Liver (tissue), 7 donors: ENCODE measurements at regions not wholly inside any gene's neighbourhood (a gene's known extent, or its start where the extent isn't known, plus 50 kb on each side); places are given as distances from the start of the nearest gene placed in this dataset.

Source experiments
- DNase-seq: peaks from one replicate; pipeline ENCODE4 v3.0.0-alpha.2; 2017; ENCODE audit warnings: low spot score
- H3K27ac ChIP-seq, 2 donors: one replicate each; pipeline ENCODE4 v1.7.0; 2013; ENCODE audit warnings: inconsistent platforms in 2 of 2, low read length in 2 of 2, control low read depth in 1 of 2, low read depth in 1 of 2, mild to moderate bottlenecking in 1 of 2
- H3K27me3 ChIP-seq, 4 donors: one replicate each; pipeline versions ENCODE4 v1.6.1 to v1.7.0; 2013; ENCODE audit warnings: low read length in 3 of 4, inconsistent platforms in 1 of 4, mild to moderate bottlenecking in 1 of 4, moderate library complexity in 1 of 4; ENCODE audit not compliant: control insufficient read depth in 4 of 4, insufficient read depth in 4 of 4
- H3K36me3 ChIP-seq, 4 donors: one replicate each; pipeline versions ENCODE4 v1.6.1 to v1.7.0; 2013; ENCODE audit warnings: low read length in 3 of 4, mild to moderate bottlenecking in 3 of 4, low read depth in 1 of 4, moderate library complexity in 1 of 4; ENCODE audit not compliant: control insufficient read depth in 4 of 4, insufficient read depth in 3 of 4
- H3K4me1 ChIP-seq, 4 donors: one replicate each; pipeline versions ENCODE4 v1.6.1 to v1.7.0; 2013; ENCODE audit warnings: low read length in 3 of 4, mild to moderate bottlenecking in 3 of 4, moderate library complexity in 1 of 4; ENCODE audit not compliant: control insufficient read depth in 4 of 4, insufficient read depth in 4 of 4
- H3K4me3 ChIP-seq, 3 donors: one replicate each; pipeline versions ENCODE4 v1.6.1 to v1.7.0; 2013; ENCODE audit warnings: low read length in 3 of 3, control low read depth in 1 of 3, low read depth in 1 of 3, mild to moderate bottlenecking in 1 of 3
- H3K9ac ChIP-seq, 2 donors: one replicate each; pipeline ENCODE4 v1.7.0; 2013; ENCODE audit warnings: low read length in 2 of 2, mild to moderate bottlenecking in 2 of 2, moderate library complexity in 2 of 2, control low read depth in 1 of 2, low read depth in 1 of 2
- H3K9me3 ChIP-seq, 4 donors: one replicate each; pipeline versions ENCODE4 v1.6.1 to v1.7.0; 2013; ENCODE audit warnings: low read length in 3 of 4; ENCODE audit not compliant: control insufficient read depth in 4 of 4
- FOXA1 ChIP-seq: IDR thresholded peaks from 2 replicates; pipeline ENCODE4 v1.6.1; 2016; ENCODE audit warnings: antibody characterized with exemption
- FOXA2 ChIP-seq: IDR thresholded peaks from 2 replicates; pipeline ENCODE4 v1.6.1; 2016; ENCODE audit warnings: antibody characterized with exemption
- GABPA ChIP-seq, 2 donors: IDR thresholded peaks in 1 of 2; conservative IDR thresholded peaks in 1 of 2; 2 replicates each; pipeline ENCODE4 v1.6.1; 2016; ENCODE audit warnings: antibody characterized with exemption in 2 of 2, mild to moderate bottlenecking in 1 of 2, moderate library complexity in 1 of 2
- HNF4G ChIP-seq: IDR thresholded peaks from 2 replicates; pipeline ENCODE4 v1.6.1; 2016; ENCODE audit warnings: antibody characterized with exemption
- NR2F2 ChIP-seq: IDR thresholded peaks from 2 replicates; pipeline ENCODE4 v1.6.1; 2016; ENCODE audit warnings: antibody characterized with exemption
- RAD21 ChIP-seq, 2 donors: IDR thresholded peaks; 2 replicates each; pipeline ENCODE4 v1.6.1; 2016; ENCODE audit warnings: antibody characterized with exemption in 2 of 2, mild to moderate bottlenecking in 2 of 2
- SP1 ChIP-seq: IDR thresholded peaks from 2 replicates; pipeline ENCODE4 v1.6.1; 2018; ENCODE audit warnings: antibody characterized with exemption, mild to moderate bottlenecking
- WGBS: extraction: QIAGEN DNeasy Blood & Tissue Kit; methylation state at CpG from one replicate; pipeline ENCODE4 v1.1.7; 2013; 5-methylcytosine and 5-hydroxymethylcytosine counted together
- TF ChIP-seq, protein P1 (sequence below): IDR thresholded peaks from 2 replicates; pipeline ENCODE4 v1.6.1; 2016; ENCODE audit warnings: antibody characterized with exemption, mild to moderate bottlenecking
- TF ChIP-seq, protein P2 (sequence below): IDR thresholded peaks from 2 replicates; pipeline ENCODE4 v1.6.1; 2016; ENCODE audit warnings: antibody characterized with exemption
- TF ChIP-seq, protein P3 (sequence below): IDR thresholded peaks from 2 replicates; pipeline ENCODE4 v1.6.1; 2016; ENCODE audit warnings: antibody characterized with exemption
- donor health status: healthy.
- donor health status: healthy.
- donor health status: healthy.
- donor health status: healthy.

DNA sequence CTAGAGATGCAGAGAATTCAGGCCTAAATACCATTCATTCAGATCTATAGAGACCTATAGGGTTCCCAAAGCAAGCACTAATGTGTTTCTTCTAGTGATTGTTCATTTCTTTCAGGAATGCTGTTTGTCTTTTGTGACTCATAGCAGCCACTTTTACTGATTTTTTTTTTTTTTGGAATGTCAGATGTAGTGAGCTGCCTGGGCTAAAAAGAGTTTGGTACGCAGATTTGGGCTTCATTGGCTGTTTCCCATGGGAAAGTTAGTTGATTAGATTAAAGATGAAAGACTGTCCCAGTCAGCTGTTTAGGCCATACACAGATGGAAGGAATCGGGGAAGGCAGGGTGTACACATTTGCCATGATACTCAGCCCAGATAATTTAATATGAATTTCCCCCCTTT is 87.6 kb downstream of the CDC42EP3 start:
- no peaks in the 10 kb centered on the region for H3K36me3 ChIP-seq
- no peak for DNase-seq
- H3K4me3 ChIP-seq = no peak overlapping the region
- no peaks in the 10 kb centered on the region for H3K9me3 ChIP-seq
- 94% methylated on average over 2 of the region's 2 CpGs for WGBS
- no peaks in the 10 kb centered on the region for H3K4me1 ChIP-seq
- no peak overlapping the region for H3K9ac ChIP-seq
- no peaks in the 10 kb centered on the region for H3K27me3 ChIP-seq
- no peak overlapping the region for H3K27ac ChIP-seq
- TF ChIP-seq NR2F2 (no peak), FOXA1 (no peak), GABPA (IDR thresholded peaks at IDR 0.05 in 1 of 2, conservative IDR thresholded peaks at IDR 0.05 in 1 of 2) (no peak), HNF4G (no peak)

DNA sequence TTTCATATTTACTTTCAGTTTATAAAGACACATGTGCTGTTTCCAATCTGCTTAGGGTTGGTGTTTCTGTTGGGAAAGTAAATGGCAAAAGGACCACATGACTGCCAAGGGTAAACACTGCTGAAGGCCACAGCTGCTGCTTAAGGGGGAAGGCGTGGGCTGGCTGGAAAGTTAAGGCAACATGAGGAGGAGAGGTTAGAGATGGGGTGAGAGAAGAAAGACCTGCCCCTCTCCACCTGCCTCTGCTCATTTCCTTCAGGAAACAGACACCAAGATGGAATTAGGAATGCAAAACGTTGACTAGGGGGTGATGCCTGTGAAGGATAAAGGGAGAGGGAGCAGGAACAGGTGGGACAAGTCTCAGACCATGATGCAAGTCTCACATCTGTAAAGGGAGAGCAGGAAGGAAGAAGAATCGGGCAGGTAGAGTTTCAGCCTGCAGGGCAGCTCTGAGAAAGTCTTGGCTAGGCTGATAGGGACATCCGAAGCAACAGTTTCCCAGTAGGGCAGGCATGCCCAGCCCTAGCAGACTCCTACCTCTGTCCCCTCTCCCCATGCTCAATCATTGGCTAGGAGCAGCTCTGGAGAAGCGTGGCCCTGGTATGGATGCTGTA is 86.0 kb downstream of the CDC42EP3 start:
- WGBS = 71% methylated on average over 5 of the region's 5 CpGs
- no peaks in the 10 kb centered on the region for H3K4me1 ChIP-seq
- DNase-seq = no peak
- H3K9me3 ChIP-seq = no peaks in the 10 kb centered on the region
- H3K27me3 ChIP-seq = no peaks in the 10 kb centered on the region
- H3K4me3 ChIP-seq = no peak overlapping the region
- H3K36me3 ChIP-seq = no peaks in the 10 kb centered on the region
- TF ChIP-seq SP1 (no peak), FOXA2 (peak; percentile 13)
- TF ChIP-seq, protein P1, sequence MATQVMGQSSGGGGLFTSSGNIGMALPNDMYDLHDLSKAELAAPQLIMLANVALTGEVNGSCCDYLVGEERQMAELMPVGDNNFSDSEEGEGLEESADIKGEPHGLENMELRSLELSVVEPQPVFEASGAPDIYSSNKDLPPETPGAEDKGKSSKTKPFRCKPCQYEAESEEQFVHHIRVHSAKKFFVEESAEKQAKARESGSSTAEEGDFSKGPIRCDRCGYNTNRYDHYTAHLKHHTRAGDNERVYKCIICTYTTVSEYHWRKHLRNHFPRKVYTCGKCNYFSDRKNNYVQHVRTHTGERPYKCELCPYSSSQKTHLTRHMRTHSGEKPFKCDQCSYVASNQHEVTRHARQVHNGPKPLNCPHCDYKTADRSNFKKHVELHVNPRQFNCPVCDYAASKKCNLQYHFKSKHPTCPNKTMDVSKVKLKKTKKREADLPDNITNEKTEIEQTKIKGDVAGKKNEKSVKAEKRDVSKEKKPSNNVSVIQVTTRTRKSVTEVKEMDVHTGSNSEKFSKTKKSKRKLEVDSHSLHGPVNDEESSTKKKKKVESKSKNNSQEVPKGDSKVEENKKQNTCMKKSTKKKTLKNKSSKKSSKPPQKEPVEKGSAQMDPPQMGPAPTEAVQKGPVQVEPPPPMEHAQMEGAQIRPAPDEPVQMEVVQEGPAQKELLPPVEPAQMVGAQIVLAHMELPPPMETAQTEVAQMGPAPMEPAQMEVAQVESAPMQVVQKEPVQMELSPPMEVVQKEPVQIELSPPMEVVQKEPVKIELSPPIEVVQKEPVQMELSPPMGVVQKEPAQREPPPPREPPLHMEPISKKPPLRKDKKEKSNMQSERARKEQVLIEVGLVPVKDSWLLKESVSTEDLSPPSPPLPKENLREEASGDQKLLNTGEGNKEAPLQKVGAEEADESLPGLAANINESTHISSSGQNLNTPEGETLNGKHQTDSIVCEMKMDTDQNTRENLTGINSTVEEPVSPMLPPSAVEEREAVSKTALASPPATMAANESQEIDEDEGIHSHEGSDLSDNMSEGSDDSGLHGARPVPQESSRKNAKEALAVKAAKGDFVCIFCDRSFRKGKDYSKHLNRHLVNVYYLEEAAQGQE = no peak
- no peak overlapping the region for H3K9ac ChIP-seq
- H3K27ac ChIP-seq = no peak overlapping the region

DNA sequence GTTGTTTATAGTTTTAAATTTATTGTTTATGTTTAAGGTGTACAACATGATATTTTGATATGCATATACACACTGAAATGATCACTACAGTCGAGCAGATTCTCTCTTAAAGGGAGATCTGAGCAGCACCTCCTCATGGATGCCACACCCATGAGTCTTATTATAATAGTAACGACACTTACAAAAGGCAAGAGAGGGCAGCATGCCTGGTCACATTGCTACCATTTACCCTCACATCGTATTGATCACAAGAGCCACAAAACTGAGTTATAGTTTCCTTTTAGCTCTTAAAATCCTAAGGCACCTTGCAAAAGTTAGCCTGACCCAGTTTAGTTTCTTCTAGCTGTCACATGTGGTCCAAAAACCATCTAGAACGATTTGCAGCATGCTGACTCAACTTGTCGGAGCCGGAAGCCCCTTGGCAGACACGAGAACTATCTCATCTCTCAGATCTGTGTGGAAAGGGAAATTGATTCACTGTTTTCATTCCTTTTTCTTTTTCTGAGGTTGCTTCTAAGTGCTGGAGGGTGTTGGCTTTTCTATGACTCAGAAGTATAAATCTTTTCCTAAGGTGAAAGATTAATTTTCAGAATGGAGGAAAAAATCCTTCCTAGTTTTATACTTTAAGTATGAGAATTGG is 85.3 kb downstream of the CDC42EP3 start:
- TF ChIP-seq, protein P2, sequence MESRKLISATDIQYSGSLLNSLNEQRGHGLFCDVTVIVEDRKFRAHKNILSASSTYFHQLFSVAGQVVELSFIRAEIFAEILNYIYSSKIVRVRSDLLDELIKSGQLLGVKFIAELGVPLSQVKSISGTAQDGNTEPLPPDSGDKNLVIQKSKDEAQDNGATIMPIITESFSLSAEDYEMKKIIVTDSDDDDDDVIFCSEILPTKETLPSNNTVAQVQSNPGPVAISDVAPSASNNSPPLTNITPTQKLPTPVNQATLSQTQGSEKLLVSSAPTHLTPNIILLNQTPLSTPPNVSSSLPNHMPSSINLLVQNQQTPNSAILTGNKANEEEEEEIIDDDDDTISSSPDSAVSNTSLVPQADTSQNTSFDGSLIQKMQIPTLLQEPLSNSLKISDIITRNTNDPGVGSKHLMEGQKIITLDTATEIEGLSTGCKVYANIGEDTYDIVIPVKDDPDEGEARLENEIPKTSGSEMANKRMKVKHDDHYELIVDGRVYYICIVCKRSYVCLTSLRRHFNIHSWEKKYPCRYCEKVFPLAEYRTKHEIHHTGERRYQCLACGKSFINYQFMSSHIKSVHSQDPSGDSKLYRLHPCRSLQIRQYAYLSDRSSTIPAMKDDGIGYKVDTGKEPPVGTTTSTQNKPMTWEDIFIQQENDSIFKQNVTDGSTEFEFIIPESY = no peak
- TF ChIP-seq, protein P3, sequence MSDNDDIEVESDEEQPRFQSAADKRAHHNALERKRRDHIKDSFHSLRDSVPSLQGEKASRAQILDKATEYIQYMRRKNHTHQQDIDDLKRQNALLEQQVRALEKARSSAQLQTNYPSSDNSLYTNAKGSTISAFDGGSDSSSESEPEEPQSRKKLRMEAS = peak; percentile 27
- peak; percentile 6 to 20 for TF ChIP-seq RAD21 (IDR thresholded peaks at IDR 0.05)
- H3K4me3 ChIP-seq = no peak overlapping the region
- H3K9me3 ChIP-seq = no peaks in the 10 kb centered on the region
- no peaks in the 10 kb centered on the region for H3K4me1 ChIP-seq
- H3K27me3 ChIP-seq = no peaks in the 10 kb centered on the region
- H3K36me3 ChIP-seq = no peaks in the 10 kb centered on the region
- 61% methylated on average over 7 of the region's 7 CpGs for WGBS
- H3K27ac ChIP-seq = no peak overlapping the region
- no peak overlapping the region for H3K9ac ChIP-seq
- no peak for DNase-seq
